HCT116 (cell line): ENCODE measurements at regions not wholly inside any gene's neighbourhood (a gene's known extent, or its start where the extent isn't known, plus 50 kb on each side); places are given as distances from the start of the nearest gene placed in this dataset.

Experiments
- ATAC-seq: fragments of 200-7000 bp; cut with Tn5 transposase; 2 replicates; pipeline ENCODE4 v1.9.1; 2020; ENCODE audit warnings: mild to moderate bottlenecking, moderate library complexity
- BruUV-seq: library from RNA; stranded (reverse); fragments of 400-500 nt; replicated peaks from 2 replicates; lab custom pipeline; 2021; lab: Mats Ljungman, UMichigan
- CTCF ChIA-PET: fragments of 300-600 bp; sonication (Branson Sonifier 250); formaldehyde crosslinking; loops from one replicate; lab custom pipeline; 2021; ENCODE audit warnings: antibody characterized with exemption; lab: Charles Lee
- POLR2A ChIA-PET: fragments of 300-600, 350-600 bp; sonication (Branson Sonifier 250); formaldehyde crosslinking; loops from one replicate; lab custom pipeline; 2021; ENCODE audit warnings: antibody characterized with exemption; lab: Charles Lee
- RAD21 ChIA-PET, 2 experiments: fragments of 300-600 bp; sonication (Branson Sonifier 250); formaldehyde crosslinking; loops; one replicate each; lab custom pipeline; 2023; ENCODE audit warnings: low total read pairs in 2 of 2; ENCODE audit not compliant: uncharacterized antibody in 2 of 2, unreplicated experiment in 2 of 2, low non-redundant PET in 1 of 2; lab: Charles Lee
- DNase-seq: peaks from one replicate; pipeline ENCODE4 v3.0.0-alpha.2; 2010; ENCODE audit warnings: low read depth, low spot score
- H2AFZ ChIP-seq: fragments of 200-600 bp; shearing (Covaris generic), sonication (generic); 2 replicates; pipeline ENCODE4 v1.6.1; 2017; ENCODE audit warnings: low read depth, mixed run types, mixed read lengths, antibody characterized with exemption, low read length; ENCODE audit not compliant: poor library complexity, severe bottlenecking
- H3K27ac ChIP-seq: 2 replicates; pipeline ENCODE4 v1.5.1; 2012; ENCODE audit warnings: low read depth, low read length
- H3K27me3 ChIP-seq: fragments of 200-600 bp; sonication (generic); 2 replicates; pipeline ENCODE4 v1.6.1; 2016; ENCODE audit warnings: mixed run types, low read length, mixed read lengths; ENCODE audit not compliant: insufficient read depth
- H3K36me3 ChIP-seq, 2 experiments: fragments of 200-500 bp in 1 of 2; fragments of 200-600 bp in 1 of 2; sonication (Bioruptor generic) in 1 of 2; sonication (generic) in 1 of 2; 2 replicates each; pipeline versions ENCODE4 v1.5.1 to v1.6.1; 2014 to 2016; ENCODE audit warnings: low read length in 2 of 2, inconsistent platforms in 1 of 2, mixed read lengths in 1 of 2, mixed run types in 1 of 2; ENCODE audit not compliant: insufficient read depth in 2 of 2, control insufficient read depth in 1 of 2
- H3K4me1 ChIP-seq, 2 experiments: fragments of 200-600 bp in 1 of 2; sonication (generic) in 1 of 2; 2 replicates each; pipeline versions ENCODE4 v1.5.1 to v1.6.1; 2012 to 2017; ENCODE audit warnings: low read length in 2 of 2, inconsistent platforms in 1 of 2, mild to moderate bottlenecking in 1 of 2, mixed read lengths in 1 of 2, mixed run types in 1 of 2, moderate library complexity in 1 of 2; ENCODE audit not compliant: insufficient read depth in 2 of 2, control insufficient read depth in 1 of 2
- H3K4me2 ChIP-seq: fragments of 200-600 bp; sonication (generic); 2 replicates; pipeline ENCODE4 v1.6.1; 2017; ENCODE audit warnings: mixed run types, low read length, mixed read lengths
- H3K4me3 ChIP-seq, 2 experiments: fragments of 200-600 bp in 1 of 2; sonication (generic) in 1 of 2; replicated peaks in 1 of 2; 2 replicates each; pipeline ENCODE4 v1.5.1; 2011 to 2016; ENCODE audit warnings: low read length in 2 of 2, control low read depth in 1 of 2, low read depth in 1 of 2, mild to moderate bottlenecking in 1 of 2, mixed read lengths in 1 of 2, mixed run types in 1 of 2
- H3K79me2 ChIP-seq: fragments of 200-600 bp; sonication (generic); 2 replicates; pipeline ENCODE4 v1.6.1; 2017; ENCODE audit warnings: mild to moderate bottlenecking, mixed run types, low read length, moderate library complexity, mixed read lengths; ENCODE audit not compliant: insufficient read depth
- H3K9ac ChIP-seq: fragments of 200-600 bp; sonication (generic); 2 replicates; pipeline ENCODE4 v1.6.1; 2016; ENCODE audit warnings: low read length, mixed read lengths
- H3K9me2 ChIP-seq: fragments of 200-600 bp; sonication (generic), shearing (Covaris generic); 2 replicates; pipeline ENCODE4 v1.6.1; 2017; ENCODE audit warnings: mixed run types, mild to moderate bottlenecking, moderate library complexity; ENCODE audit not compliant: insufficient read depth
- H3K9me3 ChIP-seq, 2 experiments: fragments of 200-500 bp in 1 of 2; fragments of 200-600 bp in 1 of 2; sonication (Bioruptor generic) in 1 of 2; sonication (generic) in 1 of 2; 2 replicates each; pipeline ENCODE4 v1.6.1; 2014 to 2017; ENCODE audit warnings: low read length in 2 of 2, mixed read lengths in 2 of 2, inconsistent platforms in 1 of 2, low read depth in 1 of 2, mild to moderate bottlenecking in 1 of 2, mixed run types in 1 of 2, moderate library complexity in 1 of 2; ENCODE audit not compliant: control insufficient read depth in 1 of 2, insufficient read depth in 1 of 2
- H4K20me1 ChIP-seq: fragments of 200-600 bp; sonication (generic), shearing (Covaris generic); 2 replicates; pipeline ENCODE4 v1.6.1; 2017; ENCODE audit warnings: mixed run types, mild to moderate bottlenecking, moderate library complexity; ENCODE audit not compliant: insufficient read depth
- CBX3 ChIP-seq: IDR thresholded peaks from 2 replicates; pipeline ENCODE4 v1.6.1; 2012; ENCODE audit warnings: low read depth
- CEBPB ChIP-seq: IDR thresholded peaks from 2 replicates; pipeline ENCODE4 v1.6.1; 2012; ENCODE audit warnings: low read depth
- EZH2phosphoT487 ChIP-seq: fragments of 200-600 bp; IDR thresholded peaks from 2 replicates; pipeline ENCODE4 v1.6.1; 2018; ENCODE audit warnings: antibody characterized with exemption, borderline replicate concordance
- FOSL1 ChIP-seq: IDR thresholded peaks from 2 replicates; pipeline ENCODE4 v1.6.1; 2012; ENCODE audit warnings: low read depth
- JUND ChIP-seq: IDR thresholded peaks from 2 replicates; pipeline ENCODE4 v1.6.1; 2012
- SIN3A ChIP-seq: IDR thresholded peaks from 2 replicates; pipeline ENCODE4 v1.6.1; 2012; ENCODE audit warnings: low read depth
- SRF ChIP-seq: IDR thresholded peaks from 2 replicates; pipeline ENCODE4 v1.6.1; 2012; ENCODE audit warnings: low read depth
- TCF7L2 ChIP-seq: IDR thresholded peaks from 2 replicates; pipeline ENCODE4 v1.7.0; 2011; ENCODE audit warnings: borderline replicate concordance, inconsistent platforms; ENCODE audit not compliant: insufficient read depth, insufficient read length; ENCODE audit errors: extremely low read depth
- intact Hi-C: fragments of 100-400 bp; cut with micrococcal nuclease; formaldehyde crosslinking; loops from 2 replicates; pipeline ENCODE4 v1.10.0; 2022
- TF ChIP-seq, protein P1 (sequence below): IDR thresholded peaks from 2 replicates; pipeline ENCODE4 v1.6.1; 2012
- TF ChIP-seq, protein P2 (sequence below), 3 experiments: fragments of 200-600 bp in 1 of 3; sonication (generic) in 1 of 3; IDR thresholded peaks in 2 of 3; conservative IDR thresholded peaks in 1 of 3; 2 replicates each; pipeline ENCODE4 v1.5.1; 2012 to 2017; ENCODE audit warnings: low read depth in 2 of 3, low read length in 2 of 3, antibody characterized with exemption in 1 of 3, borderline replicate concordance in 1 of 3, control low read depth in 1 of 3, mild to moderate bottlenecking in 1 of 3, mixed read lengths in 1 of 3, mixed run types in 1 of 3, moderate library complexity in 1 of 3; ENCODE audit not compliant: insufficient read depth in 1 of 3

GRCh38 chr2:16057661-16058060 is 117.3 kb downstream of the MYCN start (continued):
- TF ChIP-seq TCF7L2 = no peak
- no peak for TF ChIP-seq FOSL1
- TF ChIP-seq JUND = no peak
- TF ChIP-seq CBX3 = no peak
- no peak for TF ChIP-seq SRF
- no peak for TF ChIP-seq EZH2phosphoT487
- TF ChIP-seq, protein P1, sequence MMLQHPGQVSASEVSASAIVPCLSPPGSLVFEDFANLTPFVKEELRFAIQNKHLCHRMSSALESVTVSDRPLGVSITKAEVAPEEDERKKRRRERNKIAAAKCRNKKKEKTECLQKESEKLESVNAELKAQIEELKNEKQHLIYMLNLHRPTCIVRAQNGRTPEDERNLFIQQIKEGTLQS = no peak
- no peak for TF ChIP-seq CEBPB
- TF ChIP-seq, all 23 proteins: peak for 0

DNA sequence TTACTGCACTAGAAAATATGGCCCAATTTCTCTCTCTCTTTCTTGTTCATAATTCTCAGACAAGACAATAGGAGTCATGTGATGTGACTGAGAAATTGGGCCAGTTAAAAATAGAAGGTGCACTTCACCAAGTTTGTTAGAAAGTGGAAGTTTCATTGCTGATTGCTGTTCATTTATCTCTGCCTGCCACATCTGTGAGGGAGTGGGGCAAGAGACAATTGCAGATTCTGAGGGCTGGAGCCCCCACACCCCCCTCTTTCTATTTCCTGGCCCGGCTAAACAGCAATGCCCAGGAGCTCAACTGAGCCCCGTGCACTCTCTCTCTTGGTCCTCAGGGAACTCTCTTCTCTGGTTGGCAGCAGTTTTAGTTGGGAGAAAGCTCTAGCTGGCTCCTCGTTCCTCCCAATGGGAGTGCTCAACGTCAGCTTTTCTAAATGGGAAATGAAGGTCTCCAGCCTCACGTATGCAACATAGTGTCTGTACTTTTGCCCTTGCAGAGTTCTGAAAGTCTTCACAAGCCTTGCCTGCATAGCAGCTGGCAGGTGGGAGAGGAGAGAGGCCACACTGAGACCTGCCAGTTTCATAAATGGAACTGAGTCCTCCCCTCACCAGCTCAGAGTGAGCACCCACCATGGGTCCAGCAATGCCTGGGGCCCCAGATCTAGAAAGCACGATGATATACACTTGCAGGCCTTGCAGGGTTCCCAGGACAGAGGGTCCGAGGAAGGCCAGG is 115.7 kb downstream of the MYCN start:
- DNase-seq (no peak), ATAC-seq (no peak)
- Histone ChIP-seq H3K79me2 (no peaks in the 10 kb centered on the region), H3K27ac (no peak overlapping the region), H3K9ac (no peak overlapping the region), H3K9me2 (no peaks in the 10 kb centered on the region), H2AFZ (no peak overlapping the region), H3K9me3 (no peaks in the 10 kb centered on the region), H3K4me3 (no peak overlapping the region), H3K4me2 (no peak overlapping the region), H3K4me1 (no peaks in the 10 kb centered on the region), H3K27me3 (no peaks in the 10 kb centered on the region; the same call in 1 of the 2 replicates), H3K36me3 (no peaks in the 10 kb centered on the region), H4K20me1 (no peaks in the 10 kb centered on the region)
- no TSS peak for BruUV-seq
- RAD21 ChIA-PET = no interaction called here
- CTCF ChIA-PET = no interaction called here
- TF ChIP-seq, protein P2, sequence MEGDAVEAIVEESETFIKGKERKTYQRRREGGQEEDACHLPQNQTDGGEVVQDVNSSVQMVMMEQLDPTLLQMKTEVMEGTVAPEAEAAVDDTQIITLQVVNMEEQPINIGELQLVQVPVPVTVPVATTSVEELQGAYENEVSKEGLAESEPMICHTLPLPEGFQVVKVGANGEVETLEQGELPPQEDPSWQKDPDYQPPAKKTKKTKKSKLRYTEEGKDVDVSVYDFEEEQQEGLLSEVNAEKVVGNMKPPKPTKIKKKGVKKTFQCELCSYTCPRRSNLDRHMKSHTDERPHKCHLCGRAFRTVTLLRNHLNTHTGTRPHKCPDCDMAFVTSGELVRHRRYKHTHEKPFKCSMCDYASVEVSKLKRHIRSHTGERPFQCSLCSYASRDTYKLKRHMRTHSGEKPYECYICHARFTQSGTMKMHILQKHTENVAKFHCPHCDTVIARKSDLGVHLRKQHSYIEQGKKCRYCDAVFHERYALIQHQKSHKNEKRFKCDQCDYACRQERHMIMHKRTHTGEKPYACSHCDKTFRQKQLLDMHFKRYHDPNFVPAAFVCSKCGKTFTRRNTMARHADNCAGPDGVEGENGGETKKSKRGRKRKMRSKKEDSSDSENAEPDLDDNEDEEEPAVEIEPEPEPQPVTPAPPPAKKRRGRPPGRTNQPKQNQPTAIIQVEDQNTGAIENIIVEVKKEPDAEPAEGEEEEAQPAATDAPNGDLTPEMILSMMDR (IDR thresholded peaks at IDR 0.05 in 2 of 3, conservative IDR thresholded peaks at IDR 0.05 in 1 of 3; ENCODE audit: borderline replicate concordance in 1 of 3, insufficient read depth in 1 of 3, low read depth in 2 of 3, low read length in 2 of 3) = no peak
- TF ChIP-seq SRF (no peak), EZH2phosphoT487 (no peak), FOSL1 (no peak), SIN3A (no peak), CEBPB (no peak)
- POLR2A ChIA-PET = no interaction called here
- intact Hi-C loops = no loop called here
